Stimulated activated CD4-positive, alpha-beta T cell treated with anti-CD3 and anti-CD28 coated beads, Interleukin-4, amount 100 ng/mL, for 48 hours (primary cell): ENCODE measurements at regions not wholly inside any gene's neighbourhood (a gene's known extent, or its start where the extent isn't known, plus 50 kb on each side); places are given as distances from the start of the nearest gene placed in this dataset.

Source experiments
- DNase-seq, 2 donors: peaks; one replicate each; pipeline ENCODE4 v3.0.0-alpha.2; 2020; ENCODE audit warnings: low read depth in 2 of 2

DNA sequence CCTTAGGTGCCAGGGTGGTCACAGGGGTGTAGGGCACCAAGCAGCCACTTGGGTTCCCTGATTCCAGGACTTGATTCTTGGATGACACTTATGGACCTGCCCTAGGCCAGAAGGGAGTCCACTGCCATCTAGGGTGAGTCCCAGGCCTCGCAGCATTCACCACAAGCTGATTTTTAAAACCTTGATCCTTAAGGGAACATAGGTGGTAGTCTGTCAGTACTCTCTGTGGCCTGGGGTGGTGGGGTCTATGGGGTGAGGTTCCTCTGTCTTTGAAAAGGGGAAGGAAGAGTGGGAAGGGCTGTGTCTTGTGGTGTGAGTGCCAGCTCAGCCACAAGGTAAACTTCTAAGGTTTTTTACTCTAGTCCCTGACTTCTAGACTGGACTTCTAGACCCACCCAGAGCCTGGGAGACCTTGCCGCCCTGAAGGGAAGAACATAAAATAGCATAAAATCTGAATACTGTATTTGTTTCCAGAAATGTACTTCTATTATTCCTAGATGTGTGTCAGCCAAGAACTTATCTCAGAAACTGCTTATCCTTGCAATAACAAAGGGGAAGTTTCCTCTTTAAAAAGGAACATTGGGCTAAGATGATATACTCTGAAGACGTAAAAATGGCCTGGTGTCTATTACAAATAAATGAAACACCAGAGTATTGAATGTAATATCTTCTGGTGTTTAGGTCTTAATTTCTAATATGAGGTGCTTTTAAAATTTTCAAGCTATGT is 757.3 kb downstream of the LTN1 start:
- no peak for DNase-seq

DNA sequence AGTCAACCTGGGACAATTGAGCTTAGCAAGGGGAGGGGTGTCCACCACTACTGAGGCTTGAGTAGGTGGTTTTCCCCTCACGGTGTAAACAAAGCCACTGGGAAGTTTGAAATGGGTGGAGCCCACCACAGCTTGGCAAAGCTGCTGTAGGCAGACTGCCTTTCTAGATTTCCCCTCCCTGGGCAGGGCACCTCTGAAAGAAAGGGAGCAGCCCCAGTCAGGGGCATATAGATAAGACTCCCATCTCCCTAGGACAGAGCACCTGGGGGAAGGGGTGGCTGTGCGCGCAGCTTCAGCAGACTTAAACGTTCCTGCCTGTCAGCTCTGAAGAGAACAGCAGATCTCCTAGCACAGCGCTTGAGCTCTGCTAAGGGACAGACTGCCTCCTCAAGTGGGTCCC is 758.4 kb downstream of the LTN1 start:
- no peak for DNase-seq

DNA sequence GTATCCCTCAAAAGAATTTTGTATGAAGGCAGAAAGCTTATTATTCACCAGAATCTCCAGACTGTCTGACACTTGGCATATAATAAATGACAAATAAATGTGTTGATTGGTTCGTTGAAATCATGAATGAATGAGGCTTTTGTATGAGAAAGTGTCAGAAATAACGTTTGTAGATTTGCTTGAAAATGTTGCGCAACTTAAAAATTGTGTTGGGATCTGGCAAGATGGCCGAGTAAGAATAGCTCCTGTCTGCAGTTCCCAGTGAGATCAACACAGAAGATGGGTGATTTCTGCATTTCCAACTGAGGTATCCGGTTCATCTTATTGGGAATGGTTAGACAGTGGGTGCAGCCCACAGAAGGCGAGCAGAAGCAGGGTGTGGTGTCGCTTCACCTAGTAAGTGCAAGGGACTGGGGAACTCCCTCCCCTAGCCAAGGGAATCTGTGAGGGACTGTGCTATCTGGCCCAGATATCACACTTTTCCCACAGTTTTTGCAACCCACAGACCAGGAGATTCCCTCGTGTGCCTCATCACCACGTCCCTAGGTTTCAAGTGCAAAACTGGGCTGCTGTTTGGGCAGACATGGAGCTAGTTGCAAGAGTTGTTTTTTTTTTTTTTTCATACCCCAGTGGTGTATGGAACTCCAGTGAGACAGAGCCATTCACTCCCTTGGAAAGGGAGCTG is 759.0 kb downstream of the LTN1 start:
- DNase-seq, result no peak

DNA sequence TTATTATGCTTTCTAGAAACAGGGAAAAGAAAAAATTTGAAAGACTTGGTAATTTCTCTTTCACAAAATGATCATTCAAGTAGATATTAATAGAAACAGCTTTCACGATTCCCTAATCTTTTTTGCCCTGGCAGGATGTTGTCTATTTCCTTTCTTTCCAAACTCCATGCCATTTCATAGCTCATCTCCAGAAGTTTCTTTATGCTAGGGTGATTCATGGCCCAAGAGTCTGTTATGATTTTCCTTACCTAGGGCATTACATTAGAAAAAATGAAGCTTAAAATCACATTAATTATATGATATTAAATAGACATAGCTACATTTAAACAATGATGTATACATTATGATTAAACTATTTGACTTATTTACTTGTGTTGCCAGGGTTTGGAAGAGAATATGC is 762.1 kb downstream of the LTN1 start:
- DNase-seq, result no peak

DNA sequence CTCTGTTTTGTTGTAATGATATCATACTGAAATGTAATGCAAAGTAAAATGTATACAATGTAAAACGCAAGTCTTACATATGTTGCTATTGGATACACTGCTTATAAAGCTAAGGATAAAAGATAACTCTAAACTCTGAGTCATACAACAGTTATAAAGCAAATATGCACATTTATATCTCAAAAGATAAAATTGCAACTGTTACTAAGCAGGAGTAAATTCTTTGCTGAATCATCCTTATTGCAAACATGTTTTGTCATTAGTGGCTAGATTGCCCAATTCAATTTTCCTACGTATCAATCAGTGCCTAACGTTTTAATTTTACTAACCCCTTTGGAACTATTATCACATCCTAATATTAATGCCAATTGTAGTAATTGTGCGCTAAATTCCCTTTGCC is 762.9 kb downstream of the LTN1 start:
- no peak for DNase-seq

DNA sequence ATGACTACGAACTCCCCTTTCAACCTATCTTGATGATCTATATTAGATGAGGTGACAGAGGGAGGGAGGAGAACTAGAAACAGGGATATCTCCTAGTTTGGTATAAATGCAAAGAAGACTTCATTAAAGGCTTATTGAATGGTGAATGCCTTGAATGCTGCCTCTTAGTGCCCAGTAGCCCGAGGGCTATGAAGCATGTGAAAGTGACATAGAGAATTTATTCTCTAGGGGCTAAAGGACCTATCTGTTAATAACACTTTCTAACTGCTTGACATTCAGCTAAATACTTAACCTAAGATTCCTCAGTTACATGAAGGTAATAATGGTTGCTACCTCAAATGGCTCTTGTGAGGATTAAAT is 764.1 kb downstream of the LTN1 start:
- no peak for DNase-seq

DNA sequence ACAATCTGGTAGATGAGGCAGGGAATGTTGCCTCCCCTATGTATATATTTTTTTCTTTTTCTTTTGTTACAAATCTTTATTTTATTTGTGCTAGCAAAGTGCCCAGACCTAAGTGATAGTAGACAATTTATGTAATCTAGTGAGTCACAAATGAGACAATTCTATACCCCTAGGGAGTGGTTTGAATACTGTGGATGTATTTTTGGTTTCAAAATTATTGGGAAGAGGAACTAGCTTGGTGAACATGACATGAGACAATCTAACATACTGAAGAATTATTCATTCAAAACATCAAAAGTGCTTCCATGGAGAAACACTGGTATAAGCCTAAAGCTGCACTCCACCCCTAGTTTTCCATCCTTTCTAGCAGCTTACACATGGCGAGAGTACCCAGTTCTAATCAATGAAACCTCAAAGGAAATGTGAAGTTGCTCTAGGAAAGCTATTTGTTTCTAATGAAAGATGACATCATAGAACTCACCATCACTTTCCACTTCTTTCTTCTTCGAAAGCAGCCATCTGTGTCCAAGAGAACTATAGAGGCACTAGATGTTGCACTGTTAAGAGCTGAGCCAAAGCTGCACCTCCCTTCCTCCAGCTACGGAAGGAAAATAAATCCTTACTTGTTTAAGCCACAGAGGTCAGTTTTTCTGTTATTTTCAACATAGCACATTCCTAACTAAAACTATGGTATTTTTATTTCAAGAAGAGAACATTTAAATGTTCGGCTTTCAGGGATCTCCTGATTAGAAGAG is 764.6 kb downstream of the LTN1 start:
- DNase-seq, result no peak

DNA sequence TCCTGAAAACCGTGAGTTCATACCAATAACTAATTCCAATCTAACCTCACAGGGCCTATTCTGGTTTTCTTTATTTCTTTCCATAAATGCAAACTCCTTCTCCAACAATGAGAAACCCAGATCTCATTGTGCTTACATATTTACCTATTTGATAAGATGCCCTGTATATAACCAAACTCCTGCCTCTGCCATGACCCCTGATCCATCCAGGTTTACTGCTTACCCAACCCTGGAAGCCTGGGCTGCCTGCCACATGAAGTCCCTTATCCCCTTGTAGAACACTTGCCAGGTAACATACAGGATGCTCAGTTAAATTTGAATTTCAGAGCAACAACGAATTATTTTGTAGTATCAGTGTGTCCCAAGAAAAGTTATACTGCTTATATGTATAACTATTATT is 766.1 kb downstream of the LTN1 start:
- no peak for DNase-seq

DNA sequence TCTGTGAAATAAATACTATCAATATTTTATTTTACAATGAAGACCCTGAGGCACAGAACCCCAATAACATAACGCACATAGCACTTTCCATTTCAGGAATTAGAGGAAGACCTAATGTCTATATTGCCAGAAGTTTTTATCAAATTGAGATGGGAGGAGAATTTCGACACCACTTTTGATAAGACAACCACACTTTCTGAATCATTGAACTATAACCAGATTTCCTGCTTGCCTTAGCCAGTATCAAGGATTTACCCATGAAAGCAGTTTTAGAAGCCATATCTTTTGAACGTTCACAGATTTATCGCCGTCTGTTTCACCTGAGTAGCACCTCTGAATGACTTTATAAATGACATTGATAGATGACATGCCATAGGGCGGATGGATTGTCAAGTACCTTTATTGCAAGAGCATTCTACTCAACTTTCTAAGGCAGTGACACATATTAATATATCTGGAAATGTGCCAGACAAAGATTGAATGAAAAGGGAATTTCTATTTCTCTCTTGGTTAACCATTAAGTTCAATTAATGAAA is 768.4 kb downstream of the LTN1 start:
- DNase-seq, result no peak

DNA sequence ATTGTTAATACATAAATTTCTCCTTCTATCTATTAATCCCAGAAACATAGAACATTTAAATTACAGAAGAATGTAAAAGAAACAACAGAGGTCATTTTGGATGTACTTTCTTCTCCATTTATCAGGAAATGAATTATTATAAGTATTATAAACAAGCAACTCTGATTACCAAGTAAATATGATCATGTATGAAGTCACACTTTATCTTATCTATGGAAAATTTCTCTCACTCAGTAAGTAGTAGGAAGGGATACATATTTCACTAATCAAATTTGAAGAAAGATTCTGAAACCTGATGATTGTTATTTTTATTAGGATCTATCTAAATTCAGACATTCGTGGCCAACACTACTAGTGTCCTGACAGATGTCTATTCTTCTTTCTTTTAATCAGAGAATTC is 770.7 kb downstream of the LTN1 start:
- DNase-seq, result no peak

DNA sequence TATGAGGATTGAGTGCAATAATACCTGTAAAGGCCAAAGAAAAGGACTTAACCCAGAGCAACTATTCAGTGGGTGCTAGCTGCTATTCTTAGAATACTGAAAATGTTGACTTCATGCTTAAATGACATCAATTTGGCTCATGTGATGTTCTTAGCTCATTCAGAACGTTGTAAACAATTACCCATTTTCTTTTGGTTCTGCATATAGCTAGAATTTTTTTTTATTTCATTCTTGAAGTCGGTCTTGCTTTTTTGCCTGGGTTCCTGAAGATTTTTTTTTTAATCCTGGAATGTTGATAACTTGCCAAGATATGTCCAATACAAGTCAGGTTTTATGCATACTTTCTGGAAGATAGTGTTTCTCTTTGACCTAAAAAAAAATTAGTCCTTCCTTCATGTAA is 772.0 kb downstream of the LTN1 start:
- DNase-seq, result no peak

DNA sequence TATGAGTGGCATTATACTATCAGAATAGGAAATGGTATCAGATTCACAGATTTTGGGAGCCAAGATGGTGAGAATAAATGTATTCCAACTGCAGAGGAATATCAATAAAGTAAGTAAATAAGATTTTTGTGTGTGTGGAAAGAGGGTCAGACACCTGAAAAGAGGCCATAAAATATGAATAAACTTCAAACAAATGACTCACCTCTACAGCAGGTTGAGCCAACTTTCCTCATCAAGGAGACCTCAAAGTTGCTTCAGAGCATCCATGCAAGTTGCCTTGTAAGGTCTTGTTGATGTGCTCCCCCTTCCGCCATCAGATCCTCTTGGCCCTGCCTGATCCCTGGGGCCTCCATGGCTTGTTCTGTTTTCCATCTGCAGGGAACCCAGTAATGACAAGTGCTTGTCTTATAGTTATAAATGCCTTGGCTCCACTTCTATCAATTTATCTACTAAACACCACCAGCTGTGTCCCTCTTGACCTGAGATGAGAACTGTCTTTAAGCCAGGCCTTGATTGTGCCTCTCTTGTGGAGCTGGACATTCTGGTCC is 775.6 kb downstream of the LTN1 start:
- DNase-seq, result no peak

DNA sequence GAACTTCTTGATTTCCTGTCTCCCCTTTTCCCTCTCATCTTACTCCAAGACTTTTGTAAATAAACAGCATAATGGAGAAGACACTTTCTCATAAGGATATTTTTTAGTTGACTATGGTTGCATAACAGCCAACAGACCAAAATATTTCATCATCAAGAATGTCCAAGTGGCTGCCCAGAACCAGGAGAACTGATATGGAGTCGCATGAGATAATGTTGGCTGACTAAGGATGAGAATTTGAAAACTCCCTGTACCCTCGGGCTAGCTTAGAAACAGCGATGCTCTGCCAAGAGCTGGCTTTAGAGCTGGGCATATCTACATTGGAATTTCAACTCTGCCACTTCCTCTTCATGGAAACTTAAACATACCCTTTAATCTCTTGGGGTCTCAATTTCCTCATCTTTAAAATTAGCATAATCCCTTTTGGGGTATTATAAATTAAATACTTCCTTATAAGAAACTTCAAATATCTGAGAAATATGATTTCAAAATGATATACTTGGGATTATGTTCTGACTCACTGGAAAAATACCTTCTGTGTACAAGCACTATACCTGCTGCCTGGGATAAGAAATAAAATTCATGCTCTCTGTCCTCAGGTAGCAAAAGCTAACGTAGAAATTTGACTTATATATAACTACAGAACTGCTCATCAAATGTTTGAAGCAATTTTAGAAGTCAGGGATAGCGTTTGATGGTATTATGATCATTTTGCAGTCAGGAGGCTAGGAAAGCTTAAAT is 777.3 kb downstream of the LTN1 start:
- DNase-seq, result no peak

DNA sequence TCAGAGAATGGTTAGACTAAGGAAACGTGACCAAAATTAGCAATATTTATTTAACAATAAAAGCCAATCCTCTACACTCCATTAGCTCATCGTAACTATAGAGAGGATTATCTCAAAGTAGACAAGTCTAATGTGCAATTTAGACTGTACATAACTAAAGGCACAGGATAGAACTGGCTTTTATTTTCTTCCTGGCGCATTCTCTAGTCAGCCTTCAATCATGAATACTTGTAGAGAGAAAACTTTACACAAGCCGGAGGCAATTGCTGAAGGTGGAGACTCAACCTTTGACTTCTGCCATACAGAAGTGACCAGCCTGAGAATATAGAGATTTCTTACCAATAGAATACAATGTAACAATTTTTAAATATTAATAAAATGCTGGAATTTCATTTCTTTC is 777.9 kb downstream of the LTN1 start:
- no peak for DNase-seq

DNA sequence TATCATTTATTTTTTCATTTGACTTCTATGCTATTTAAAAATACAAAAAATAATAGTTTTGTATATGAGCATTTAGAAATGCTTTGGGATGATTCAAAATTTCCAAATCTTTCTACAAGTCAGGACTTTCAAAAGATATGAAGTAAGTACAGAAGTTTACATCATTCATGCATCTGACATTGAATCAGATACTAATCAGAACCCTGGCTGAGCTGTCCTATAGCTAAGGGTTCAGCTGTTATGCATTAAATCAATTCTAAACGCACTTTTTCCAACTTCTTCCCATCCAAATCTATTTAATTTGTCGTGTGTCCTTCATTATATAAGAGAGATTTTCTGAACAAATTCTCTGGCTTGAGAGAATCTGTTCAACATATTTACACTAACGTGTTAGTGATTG is 779.4 kb downstream of the LTN1 start:
- no peak for DNase-seq

DNA sequence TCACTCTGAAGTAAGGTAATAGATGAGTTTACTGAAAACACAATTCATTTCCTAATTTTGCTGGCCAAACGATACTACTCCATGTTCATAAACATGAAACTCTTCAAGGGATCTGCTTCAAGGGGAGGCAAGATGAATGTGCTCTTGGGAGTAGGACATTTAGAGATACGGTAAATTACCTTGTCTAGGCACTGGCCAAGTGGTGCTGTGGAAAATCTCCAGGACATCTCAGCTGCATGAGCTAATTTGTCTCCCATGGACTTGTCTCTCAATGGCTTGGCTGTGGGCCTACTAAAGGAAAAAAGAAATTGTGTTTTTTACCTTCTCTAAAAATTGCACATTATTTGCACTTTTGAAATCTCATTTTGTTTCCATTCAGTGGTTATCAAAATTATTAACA is 780.6 kb downstream of the LTN1 start:
- DNase-seq, result no peak

DNA sequence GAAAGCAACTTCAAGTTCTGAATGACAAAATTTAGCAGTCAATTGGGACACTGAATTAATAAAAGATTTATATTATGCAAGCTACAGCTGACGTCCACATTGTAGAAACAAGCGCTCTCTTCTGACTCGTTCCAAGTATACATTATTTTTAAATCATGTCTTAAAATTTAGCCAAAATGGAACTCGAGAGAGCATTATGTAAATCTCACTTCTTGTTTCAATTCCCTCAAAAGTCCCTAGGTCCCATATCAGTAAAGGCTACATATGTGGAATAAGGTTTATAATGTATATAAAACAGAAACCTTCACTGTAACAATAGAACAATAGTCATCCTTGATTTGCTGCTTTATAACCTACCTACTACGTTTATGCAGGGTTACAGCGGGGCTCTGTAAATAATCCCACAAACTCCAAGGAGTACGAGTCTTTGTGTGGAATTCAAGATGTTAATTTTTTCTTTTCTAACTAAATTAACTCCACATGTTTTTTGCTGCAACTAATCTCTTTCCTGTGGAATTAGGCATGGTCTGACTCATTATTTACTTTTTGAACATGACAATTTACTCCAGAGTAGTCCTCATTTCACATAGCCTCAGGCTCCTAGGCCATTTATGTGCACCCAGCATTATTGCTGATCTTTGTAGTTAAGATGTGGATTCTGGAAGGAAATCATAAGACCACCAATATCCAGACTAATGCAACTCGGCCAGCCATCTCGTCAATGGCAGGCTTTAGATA is 785.1 kb downstream of the LTN1 start:
- DNase-seq, result no peak

DNA sequence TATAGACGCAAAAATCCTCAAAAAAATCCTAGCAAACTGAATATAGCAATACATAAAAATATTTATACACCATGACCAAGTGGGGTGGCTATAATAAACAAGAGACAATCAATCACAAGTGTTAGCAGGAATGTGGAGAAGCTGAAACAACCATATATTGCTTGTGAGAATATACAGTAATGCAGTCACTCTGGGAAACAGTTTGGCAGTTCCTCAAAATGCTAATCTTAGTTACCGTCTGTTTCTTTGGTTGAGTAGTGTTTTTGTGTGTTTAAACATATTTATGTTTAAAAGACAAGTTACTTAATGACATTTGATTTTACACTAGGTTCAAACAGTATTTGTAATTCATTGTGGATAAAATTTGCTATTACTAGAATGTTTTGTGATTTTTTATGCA is 792.0 kb downstream of the LTN1 start:
- no peak for DNase-seq

DNA sequence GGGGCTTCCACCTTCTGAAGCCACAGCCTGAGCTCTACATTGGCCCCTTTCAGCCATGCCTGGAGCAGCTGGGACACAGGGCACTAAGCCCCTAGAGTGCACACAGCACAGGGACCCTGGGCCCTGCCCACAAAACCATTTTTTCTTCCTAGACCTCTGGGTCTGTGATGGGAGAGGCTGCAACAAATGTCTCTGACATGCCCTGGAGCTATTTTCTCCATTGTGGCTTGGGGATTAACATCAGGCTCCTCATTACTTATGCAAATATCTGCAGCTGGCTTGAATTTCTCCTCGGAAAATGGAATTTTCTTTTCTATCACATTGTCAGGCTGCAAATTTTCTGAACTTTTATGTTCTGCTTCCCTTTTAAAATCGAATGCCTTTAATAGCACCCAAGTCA is 795.7 kb downstream of the LTN1 start:
- DNase-seq, result no peak

DNA sequence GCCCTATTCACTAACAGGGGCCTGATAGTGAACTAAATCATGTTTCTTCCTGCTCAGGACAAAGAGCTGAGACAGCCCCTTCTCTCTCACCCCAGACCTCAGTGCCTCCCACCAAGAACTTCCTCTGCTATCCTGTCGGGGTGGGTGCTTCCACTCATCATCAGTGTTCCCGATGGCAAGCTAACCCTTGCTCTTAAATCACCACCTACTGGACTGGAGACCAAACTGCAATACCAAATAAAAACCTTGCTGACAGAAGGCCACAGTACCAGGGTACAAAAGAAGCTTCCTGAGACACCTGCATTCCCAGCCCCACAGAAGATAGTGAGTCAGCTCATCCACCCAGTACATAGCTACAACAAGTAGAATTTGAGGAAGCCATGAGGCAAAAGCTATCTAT is 799.5 kb downstream of the LTN1 start:
- no peak for DNase-seq

DNA sequence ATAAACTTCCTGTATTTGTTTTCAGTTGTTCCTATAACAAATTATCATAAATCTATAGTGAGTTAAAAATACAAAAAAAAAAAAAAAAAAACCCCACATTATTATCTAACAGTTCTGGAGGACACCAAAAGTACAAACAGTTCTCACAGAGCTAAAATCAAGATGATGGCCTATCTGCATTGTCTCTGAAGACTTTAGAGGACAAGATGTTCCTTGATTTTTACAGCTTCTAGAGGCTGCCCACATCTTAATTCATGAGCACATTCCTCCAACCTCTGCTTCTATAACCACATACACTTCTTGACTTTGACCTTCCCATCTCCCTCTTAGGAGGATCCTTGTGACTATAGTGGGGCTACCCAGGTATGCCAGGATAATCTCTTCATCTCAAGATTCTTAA is 806.1 kb downstream of the LTN1 start:
- DNase-seq, result no peak
